Lower leg skin (tissue), 4 donors: ENCODE measurements at regions not wholly inside any gene's neighbourhood (a gene's known extent, or its start where the extent isn't known, plus 50 kb on each side); places are given as distances from the start of the nearest gene placed in this dataset.
"Not testable (repeated sequence)": the region's sequence is repeated elsewhere in the genome, so short reads cannot be mapped to it uniquely, and the experiment has no call there.

Experiments used
- DNase-seq, 2 donors: peaks; one replicate each; pipeline ENCODE4 v3.0.0-alpha.2; 2019; ENCODE audit warnings: low spot score in 2 of 2
- H3K4me3 ChIP-seq: fragments of 200-600 bp; sonication (generic); 2 replicates; pipeline ENCODE4 v1.5.1; 2017; ENCODE audit warnings: mild to moderate bottlenecking, low read depth; ENCODE audit not compliant: poor library complexity, severe bottlenecking
- POLR2A ChIP-seq, 2 donors: fragments of 450-650 bp; IDR thresholded peaks; one replicate each; pipeline ENCODE4 v1.6.1; 2016 to 2017; ENCODE audit warnings: antibody characterized with exemption in 2 of 2, mild to moderate bottlenecking in 1 of 2, moderate library complexity in 1 of 2
- WGBS, 2 donors: methylation state at CpG; one replicate each; pipeline ENCODE4 v1.1.5; 2018; 5-methylcytosine and 5-hydroxymethylcytosine counted together
- intact Hi-C: fragments of 100-400 bp; cut with DNase I; formaldehyde crosslinking; loops from one replicate; pipeline ENCODE4 v1.15.0; 2023; ENCODE audit warnings: low total_unique reads
- TF ChIP-seq, protein P1 (sequence below), 3 donors: fragments of 450-650 bp; IDR thresholded peaks; one replicate each; pipeline ENCODE4 v1.5.1; 2016; ENCODE audit warnings: antibody characterized with exemption in 3 of 3, mild to moderate bottlenecking in 3 of 3, moderate library complexity in 2 of 3

GRCh38 chr7:101753316-101753715, 64.1 kb upstream of the CUX1 start:
- intact Hi-C loops: no loop called here
- TF ChIP-seq POLR2A (IDR thresholded peaks at IDR 0.05): no peak
- TF ChIP-seq, protein P1, sequence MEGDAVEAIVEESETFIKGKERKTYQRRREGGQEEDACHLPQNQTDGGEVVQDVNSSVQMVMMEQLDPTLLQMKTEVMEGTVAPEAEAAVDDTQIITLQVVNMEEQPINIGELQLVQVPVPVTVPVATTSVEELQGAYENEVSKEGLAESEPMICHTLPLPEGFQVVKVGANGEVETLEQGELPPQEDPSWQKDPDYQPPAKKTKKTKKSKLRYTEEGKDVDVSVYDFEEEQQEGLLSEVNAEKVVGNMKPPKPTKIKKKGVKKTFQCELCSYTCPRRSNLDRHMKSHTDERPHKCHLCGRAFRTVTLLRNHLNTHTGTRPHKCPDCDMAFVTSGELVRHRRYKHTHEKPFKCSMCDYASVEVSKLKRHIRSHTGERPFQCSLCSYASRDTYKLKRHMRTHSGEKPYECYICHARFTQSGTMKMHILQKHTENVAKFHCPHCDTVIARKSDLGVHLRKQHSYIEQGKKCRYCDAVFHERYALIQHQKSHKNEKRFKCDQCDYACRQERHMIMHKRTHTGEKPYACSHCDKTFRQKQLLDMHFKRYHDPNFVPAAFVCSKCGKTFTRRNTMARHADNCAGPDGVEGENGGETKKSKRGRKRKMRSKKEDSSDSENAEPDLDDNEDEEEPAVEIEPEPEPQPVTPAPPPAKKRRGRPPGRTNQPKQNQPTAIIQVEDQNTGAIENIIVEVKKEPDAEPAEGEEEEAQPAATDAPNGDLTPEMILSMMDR (IDR thresholded peaks at IDR 0.05): no peak
- DNase-seq: no peak
- WGBS, 2 donors: 76 to 78% methylated on average over 10 of the region's 10 CpGs
- H3K4me3 ChIP-seq: no peak overlapping the region

GRCh38 chr7:101754424-101755159, 62.8 kb upstream of the CUX1 start:
- WGBS, 2 donors: 10 to 16% methylated on average over 22 of the region's 22 CpGs
- TF ChIP-seq, protein P1 (IDR thresholded peaks at IDR 0.05): no peak
- no peak for TF ChIP-seq POLR2A (IDR thresholded peaks at IDR 0.05)
- no peak overlapping the region for H3K4me3 ChIP-seq
- intact Hi-C loops: no loop called here
- DNase-seq: no peak

- H3K4me3 ChIP-seq: no peak overlapping the region
- 93 to 96% methylated on average over 7 of the region's 7 CpGs for WGBS, 2 donors
- intact Hi-C loops: no loop called here
- no peak for DNase-seq
- TF ChIP-seq POLR2A (IDR thresholded peaks at IDR 0.05): no peak
- TF ChIP-seq, protein P1 (IDR thresholded peaks at IDR 0.05): no peak
Measured at GRCh38 chr7:101757879-101758278, 59.5 kb upstream of the CUX1 start.

DNA sequence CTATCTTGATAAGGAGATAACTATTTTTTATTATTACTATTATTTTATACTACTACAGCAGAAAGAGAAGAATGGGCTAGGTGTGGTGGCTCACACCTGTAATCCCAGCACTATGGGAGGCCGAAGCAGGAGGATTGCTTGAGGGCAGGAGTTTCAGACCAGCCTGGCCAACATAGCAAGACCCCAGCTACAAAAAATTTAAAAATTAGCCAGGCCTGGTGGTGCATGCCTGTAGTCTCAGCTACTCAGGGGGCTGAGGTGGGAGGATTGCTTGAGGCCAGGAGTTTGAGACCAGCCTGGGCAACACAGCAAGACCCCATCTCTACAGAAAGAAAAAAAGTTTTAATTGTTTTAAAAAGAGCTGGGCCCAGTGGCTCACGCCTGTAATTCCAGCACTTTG, 58.9 kb upstream of the CUX1 start:
- intact Hi-C loops, DNase-seq, H3K4me3 ChIP-seq: not testable (repeated sequence)
- WGBS, 2 donors: 96 to 97% methylated on average over 2 of the region's 2 CpGs

- no peak for DNase-seq
- 39 to 40% methylated on average over 6 of the region's 6 CpGs for WGBS, 2 donors
- intact Hi-C loops: no loop called here
- TF ChIP-seq POLR2A (IDR thresholded peaks at IDR 0.05): no peak
- TF ChIP-seq, protein P1 (IDR thresholded peaks at IDR 0.05): no peak
- H3K4me3 ChIP-seq: no peak overlapping the region
Measured at GRCh38 chr7:101764221-101764620, 53.2 kb upstream of the CUX1 start.

GRCh38 chr7:101767544-101767943, 49.9 kb upstream of the CUX1 start:
- DNase-seq: no peak
- intact Hi-C loops: no loop called here
- no peak overlapping the region for H3K4me3 ChIP-seq
- 59 to 68% methylated on average over 5 to 6 of the region's 6 CpGs for WGBS, 2 donors
- no peak for TF ChIP-seq POLR2A (IDR thresholded peaks at IDR 0.05)
- TF ChIP-seq, protein P1 (IDR thresholded peaks at IDR 0.05): no peak
